GM12872 (cell line): ENCODE measurements at regions not wholly inside any gene's neighbourhood (a gene's known extent, or its start where the extent isn't known, plus 50 kb on each side); places are given as distances from the start of the nearest gene placed in this dataset.

Experiments
- CTCF ChIP-seq: IDR thresholded peaks from 3 replicates; pipeline ENCODE4 v1.5.1; 2011; ENCODE audit warnings: low read depth, mild to moderate bottlenecking, low read length, moderate library complexity; ENCODE audit not compliant: insufficient read depth

GRCh38 chr13:21777166-21777565 lies 106.3 kb downstream of the FGF9 start:
- TF ChIP-seq CTCF, result no peak

GRCh38 chr13:21777813-21778212 lies 106.9 kb downstream of the FGF9 start:
- TF ChIP-seq CTCF, result no peak

GRCh38 chr13:21782736-21783135 lies 111.9 kb downstream of the FGF9 start:
- TF ChIP-seq CTCF, result no peak

- TF ChIP-seq CTCF, result no peak
These were observed 115.1 kb downstream of the FGF9 start for GRCh38 chr13:21785990-21786389.

GRCh38 chr13:21796066-21796465 lies 125.2 kb downstream of the FGF9 start:
- TF ChIP-seq CTCF, result no peak

- no peak for TF ChIP-seq CTCF
These were observed 126.1 kb downstream of the FGF9 start for GRCh38 chr13:21796775-21797514.

- TF ChIP-seq CTCF, result no peak
These were observed 126.9 kb downstream of the FGF9 start for GRCh38 chr13:21797736-21798135.
